HCT116 (cell line): ENCODE measurements at regions not wholly inside any gene's neighbourhood (a gene's known extent, or its start where the extent isn't known, plus 50 kb on each side); places are given as distances from the start of the nearest gene placed in this dataset.
"Not testable (repeated sequence)": the region's sequence is repeated elsewhere in the genome, so short reads cannot be mapped to it uniquely, and the experiment has no call there.

Source experiments
- ATAC-seq: fragments of 200-7000 bp; cut with Tn5 transposase; 2 replicates; pipeline ENCODE4 v1.9.1; 2020; ENCODE audit warnings: mild to moderate bottlenecking, moderate library complexity
- BruUV-seq: library from RNA; stranded (reverse); fragments of 400-500 nt; replicated peaks from 2 replicates; lab custom pipeline; 2021; lab: Mats Ljungman, UMichigan
- CTCF ChIA-PET: fragments of 300-600 bp; sonication (Branson Sonifier 250); formaldehyde crosslinking; loops from one replicate; lab custom pipeline; 2021; ENCODE audit warnings: antibody characterized with exemption; lab: Charles Lee
- POLR2A ChIA-PET: fragments of 300-600, 350-600 bp; sonication (Branson Sonifier 250); formaldehyde crosslinking; loops from one replicate; lab custom pipeline; 2021; ENCODE audit warnings: antibody characterized with exemption; lab: Charles Lee
- RAD21 ChIA-PET, 2 experiments: fragments of 300-600 bp; sonication (Branson Sonifier 250); formaldehyde crosslinking; loops; one replicate each; lab custom pipeline; 2023; ENCODE audit warnings: low total read pairs in 2 of 2; ENCODE audit not compliant: uncharacterized antibody in 2 of 2, unreplicated experiment in 2 of 2, low non-redundant PET in 1 of 2; lab: Charles Lee
- DNase-seq: peaks from one replicate; pipeline ENCODE4 v3.0.0-alpha.2; 2010; ENCODE audit warnings: low read depth, low spot score
- H2AFZ ChIP-seq: fragments of 200-600 bp; shearing (Covaris generic), sonication (generic); 2 replicates; pipeline ENCODE4 v1.6.1; 2017; ENCODE audit warnings: low read depth, mixed run types, mixed read lengths, antibody characterized with exemption, low read length; ENCODE audit not compliant: poor library complexity, severe bottlenecking
- H3K27ac ChIP-seq: 2 replicates; pipeline ENCODE4 v1.5.1; 2012; ENCODE audit warnings: low read depth, low read length
- H3K27me3 ChIP-seq: fragments of 200-600 bp; sonication (generic); 2 replicates; pipeline ENCODE4 v1.6.1; 2016; ENCODE audit warnings: mixed run types, low read length, mixed read lengths; ENCODE audit not compliant: insufficient read depth
- H3K36me3 ChIP-seq, 2 experiments: fragments of 200-500 bp in 1 of 2; fragments of 200-600 bp in 1 of 2; sonication (Bioruptor generic) in 1 of 2; sonication (generic) in 1 of 2; 2 replicates each; pipeline versions ENCODE4 v1.5.1 to v1.6.1; 2014 to 2016; ENCODE audit warnings: low read length in 2 of 2, inconsistent platforms in 1 of 2, mixed read lengths in 1 of 2, mixed run types in 1 of 2; ENCODE audit not compliant: insufficient read depth in 2 of 2, control insufficient read depth in 1 of 2
- H3K4me1 ChIP-seq, 2 experiments: fragments of 200-600 bp in 1 of 2; sonication (generic) in 1 of 2; 2 replicates each; pipeline versions ENCODE4 v1.5.1 to v1.6.1; 2012 to 2017; ENCODE audit warnings: low read length in 2 of 2, inconsistent platforms in 1 of 2, mild to moderate bottlenecking in 1 of 2, mixed read lengths in 1 of 2, mixed run types in 1 of 2, moderate library complexity in 1 of 2; ENCODE audit not compliant: insufficient read depth in 2 of 2, control insufficient read depth in 1 of 2
- H3K4me2 ChIP-seq: fragments of 200-600 bp; sonication (generic); 2 replicates; pipeline ENCODE4 v1.6.1; 2017; ENCODE audit warnings: mixed run types, low read length, mixed read lengths
- H3K4me3 ChIP-seq, 2 experiments: fragments of 200-600 bp in 1 of 2; sonication (generic) in 1 of 2; replicated peaks in 1 of 2; 2 replicates each; pipeline ENCODE4 v1.5.1; 2011 to 2016; ENCODE audit warnings: low read length in 2 of 2, control low read depth in 1 of 2, low read depth in 1 of 2, mild to moderate bottlenecking in 1 of 2, mixed read lengths in 1 of 2, mixed run types in 1 of 2
- H3K79me2 ChIP-seq: fragments of 200-600 bp; sonication (generic); 2 replicates; pipeline ENCODE4 v1.6.1; 2017; ENCODE audit warnings: mild to moderate bottlenecking, mixed run types, low read length, moderate library complexity, mixed read lengths; ENCODE audit not compliant: insufficient read depth
- H3K9ac ChIP-seq: fragments of 200-600 bp; sonication (generic); 2 replicates; pipeline ENCODE4 v1.6.1; 2016; ENCODE audit warnings: low read length, mixed read lengths
- H3K9me2 ChIP-seq: fragments of 200-600 bp; sonication (generic), shearing (Covaris generic); 2 replicates; pipeline ENCODE4 v1.6.1; 2017; ENCODE audit warnings: mixed run types, mild to moderate bottlenecking, moderate library complexity; ENCODE audit not compliant: insufficient read depth
- H3K9me3 ChIP-seq, 2 experiments: fragments of 200-500 bp in 1 of 2; fragments of 200-600 bp in 1 of 2; sonication (Bioruptor generic) in 1 of 2; sonication (generic) in 1 of 2; 2 replicates each; pipeline ENCODE4 v1.6.1; 2014 to 2017; ENCODE audit warnings: low read length in 2 of 2, mixed read lengths in 2 of 2, inconsistent platforms in 1 of 2, low read depth in 1 of 2, mild to moderate bottlenecking in 1 of 2, mixed run types in 1 of 2, moderate library complexity in 1 of 2; ENCODE audit not compliant: control insufficient read depth in 1 of 2, insufficient read depth in 1 of 2
- H4K20me1 ChIP-seq: fragments of 200-600 bp; sonication (generic), shearing (Covaris generic); 2 replicates; pipeline ENCODE4 v1.6.1; 2017; ENCODE audit warnings: mixed run types, mild to moderate bottlenecking, moderate library complexity; ENCODE audit not compliant: insufficient read depth
- intact Hi-C: fragments of 100-400 bp; cut with micrococcal nuclease; formaldehyde crosslinking; loops from 2 replicates; pipeline ENCODE4 v1.10.0; 2022

DNA sequence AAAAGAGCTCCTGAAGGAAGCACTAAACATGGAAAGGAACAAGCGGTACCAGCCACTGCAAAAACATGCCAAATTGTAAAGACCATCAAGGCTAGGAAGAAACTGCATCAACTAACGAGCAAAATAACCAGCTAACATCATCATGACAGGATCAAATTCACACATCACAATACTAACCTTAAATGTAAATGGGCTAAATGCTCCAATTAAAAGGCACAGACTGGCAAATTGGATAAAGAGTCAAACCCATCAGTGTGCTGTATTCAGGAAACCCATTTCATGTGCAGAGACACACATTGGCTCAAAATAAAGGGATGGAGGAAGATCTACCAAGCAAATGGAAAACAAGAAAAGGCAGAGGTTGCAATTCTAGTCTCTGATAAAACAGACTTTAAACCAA, 69.7 kb upstream of the CCT8L2 start:
- H4K20me1 ChIP-seq, H3K4me1 ChIP-seq, DNase-seq, H3K27me3 ChIP-seq, ATAC-seq, H3K4me2 ChIP-seq, H2AFZ ChIP-seq, H3K9me2 ChIP-seq, H3K36me3 ChIP-seq, H3K9ac ChIP-seq, RAD21 ChIA-PET, H3K4me3 ChIP-seq, POLR2A ChIA-PET, intact Hi-C loops, CTCF ChIA-PET, BruUV-seq, H3K9me3 ChIP-seq, H3K79me2 ChIP-seq, H3K27ac ChIP-seq: not testable (repeated sequence)

DNA sequence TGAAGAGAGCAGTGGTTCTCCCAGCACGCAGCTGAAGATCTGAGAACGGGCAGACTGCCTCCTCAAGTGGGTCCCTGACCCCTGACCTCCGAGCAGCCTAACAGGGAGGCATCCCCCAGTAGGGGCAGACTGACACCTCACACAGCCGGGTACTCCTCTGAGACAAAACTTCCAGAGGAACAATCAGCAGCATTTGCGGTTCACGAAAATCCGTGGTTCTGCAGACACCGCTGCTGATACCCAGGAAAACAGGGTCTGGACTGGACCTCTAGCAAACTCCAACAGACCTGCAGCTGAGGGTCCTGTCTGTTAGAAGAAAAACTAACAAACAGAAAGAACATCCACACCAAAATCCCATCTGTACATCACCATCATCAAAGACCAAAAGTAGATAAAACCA, 68.4 kb upstream of the CCT8L2 start:
- POLR2A ChIA-PET, CTCF ChIA-PET: not testable (repeated sequence)

DNA sequence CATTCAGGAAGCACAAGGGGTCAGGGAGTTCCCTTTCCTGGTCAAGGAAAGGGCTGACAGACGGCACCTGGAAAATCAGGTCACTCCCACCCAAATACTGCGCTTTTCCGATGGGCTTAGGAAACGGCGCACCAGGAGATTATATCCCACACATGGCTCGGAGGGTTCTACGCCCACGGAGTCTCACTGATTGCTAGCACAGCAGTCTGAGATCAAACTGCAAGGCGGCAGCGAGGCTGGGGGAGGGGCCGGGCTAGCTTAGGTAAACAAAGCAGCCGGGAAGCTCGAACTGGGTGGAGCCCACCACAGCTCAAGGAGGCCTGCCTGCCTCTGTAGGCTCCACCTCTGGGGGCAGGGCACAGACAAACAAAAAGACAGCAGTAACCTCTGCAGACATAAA, 68.0 kb upstream of the CCT8L2 start:
- H3K9me3 ChIP-seq, DNase-seq, H3K27me3 ChIP-seq, H3K27ac ChIP-seq, H3K4me2 ChIP-seq, POLR2A ChIA-PET, H3K36me3 ChIP-seq, H2AFZ ChIP-seq, RAD21 ChIA-PET, H3K4me3 ChIP-seq, H3K4me1 ChIP-seq, CTCF ChIA-PET, H4K20me1 ChIP-seq, ATAC-seq, H3K79me2 ChIP-seq, BruUV-seq, intact Hi-C loops, H3K9me2 ChIP-seq, H3K9ac ChIP-seq: not testable (repeated sequence)

More for the DNA sequence above, 68.4 kb upstream of the CCT8L2 start:
- H3K9ac ChIP-seq, H3K4me1 ChIP-seq, H4K20me1 ChIP-seq, H3K79me2 ChIP-seq, H3K27ac ChIP-seq, ATAC-seq, DNase-seq, H3K4me2 ChIP-seq, BruUV-seq, H3K9me3 ChIP-seq, H3K27me3 ChIP-seq, intact Hi-C loops, H2AFZ ChIP-seq, RAD21 ChIA-PET, H3K36me3 ChIP-seq, H3K9me2 ChIP-seq, H3K4me3 ChIP-seq: not testable (repeated sequence)

- H2AFZ ChIP-seq = not testable (repeated sequence)
These were observed 66.7 kb upstream of the CCT8L2 start for GRCh38 chr22:16659273-16659834.

More at GRCh38 chr22:16659273-16659834, 66.7 kb upstream of the CCT8L2 start:
- H3K9ac ChIP-seq, H3K4me2 ChIP-seq, H3K27me3 ChIP-seq, H3K27ac ChIP-seq, H3K9me3 ChIP-seq, H4K20me1 ChIP-seq, H3K4me3 ChIP-seq, RAD21 ChIA-PET, intact Hi-C loops, H3K9me2 ChIP-seq, ATAC-seq, H3K79me2 ChIP-seq, H3K4me1 ChIP-seq, DNase-seq, POLR2A ChIA-PET, BruUV-seq, H3K36me3 ChIP-seq, CTCF ChIA-PET: not testable (repeated sequence)
